ENCODE measurements at regions not wholly inside any gene's neighbourhood (a gene's known extent, or its start where the extent isn't known, plus 50 kb on each side); places are given as distances from the start of the nearest gene placed in this dataset.
A peak's percentile ranks its signal among the peaks of the same experiment; 100 is the strongest.

GRCh38 chr5:74109344-74109743 is 483.3 kb downstream of the ARHGEF28 start:
- DNase-seq = no peak

- no peak for DNase-seq
These were observed 481.9 kb downstream of the ARHGEF28 start for GRCh38 chr5:74107899-74108298.

GRCh38 chr5:74105126-74105780 is 479.3 kb downstream of the ARHGEF28 start:
- DNase-seq = no peak

- DNase-seq = no peak
These were observed 477.4 kb downstream of the ARHGEF28 start for GRCh38 chr5:74103131-74104023.

GRCh38 chr5:74100268-74100665 is 474.3 kb downstream of the ARHGEF28 start:
- no peak for DNase-seq

GRCh38 chr5:74099538-74100267 is 473.7 kb downstream of the ARHGEF28 start:
- DNase-seq = no peak

- no peak for DNase-seq
These were observed 472.9 kb downstream of the ARHGEF28 start for GRCh38 chr5:74098941-74099340.

GRCh38 chr5:74098456-74098855 is 472.5 kb downstream of the ARHGEF28 start:
- no peak for DNase-seq

GRCh38 chr5:74096325-74096724 is 470.3 kb downstream of the ARHGEF28 start:
- no peak for DNase-seq

- DNase-seq = no peak
These were observed 469.9 kb downstream of the ARHGEF28 start for GRCh38 chr5:74095871-74096270.

GRCh38 chr5:74094782-74095108 is 468.7 kb downstream of the ARHGEF28 start:
- DNase-seq = no peak

- DNase-seq = no peak
These were observed 468.2 kb downstream of the ARHGEF28 start for GRCh38 chr5:74094096-74094781.

GRCh38 chr5:74093561-74093960 is 467.6 kb downstream of the ARHGEF28 start:
- no peak for DNase-seq

- no peak for DNase-seq
These were observed 466.8 kb downstream of the ARHGEF28 start for GRCh38 chr5:74092766-74093165.

GRCh38 chr5:74085782-74086181 is 459.8 kb downstream of the ARHGEF28 start:
- DNase-seq = no peak

- no peak for DNase-seq
These were observed 459.2 kb downstream of the ARHGEF28 start for GRCh38 chr5:74085186-74085585.

GRCh38 chr5:74083096-74083791 is 457.2 kb downstream of the ARHGEF28 start:
- no peak for DNase-seq

- peak in 1 of 2 experiments; percentile 36 for DNase-seq
These were observed 456.6 kb downstream of the ARHGEF28 start for GRCh38 chr5:74082512-74083055.

GRCh38 chr5:74081126-74081525 is 455.1 kb downstream of the ARHGEF28 start:
- no peak for DNase-seq

- DNase-seq = no peak
These were observed 454.1 kb downstream of the ARHGEF28 start for GRCh38 chr5:74079971-74080556.
